ENCODE measurements at regions not wholly inside any gene's neighbourhood (a gene's known extent, or its start where the extent isn't known, plus 50 kb on each side); places are given as distances from the start of the nearest gene placed in this dataset.

GRCh38 chr4:56271131-56271530, 116.2 kb downstream of the AASDH start:
- TF ChIP-seq CTCF (IDR thresholded peaks at IDR 0.05) (no peak), POLR2A (IDR thresholded peaks at IDR 0.05) (no peak)

Measured in Peyer's patch (tissue), 4 donors.